GM23248 (cell line): ENCODE measurements at regions not wholly inside any gene's neighbourhood (a gene's known extent, or its start where the extent isn't known, plus 50 kb on each side); places are given as distances from the start of the nearest gene placed in this dataset.

ENCODE experiments used
- EZH2 ChIP-seq: fragments of 200-600 bp; sonication (generic); IDR thresholded peaks from 2 replicates; pipeline ENCODE4 v1.6.1; 2018; ENCODE audit warnings: antibody characterized with exemption, mild to moderate bottlenecking; ENCODE audit not compliant: insufficient read depth, poor library complexity, severe bottlenecking
- EZH2phosphoT487 ChIP-seq: fragments of 200-600 bp; sonication (generic); IDR thresholded peaks from 2 replicates; pipeline ENCODE4 v1.6.1; 2018; ENCODE audit warnings: antibody characterized with exemption, moderate library complexity, mild to moderate bottlenecking, low read depth; ENCODE audit not compliant: insufficient read depth

DNA sequence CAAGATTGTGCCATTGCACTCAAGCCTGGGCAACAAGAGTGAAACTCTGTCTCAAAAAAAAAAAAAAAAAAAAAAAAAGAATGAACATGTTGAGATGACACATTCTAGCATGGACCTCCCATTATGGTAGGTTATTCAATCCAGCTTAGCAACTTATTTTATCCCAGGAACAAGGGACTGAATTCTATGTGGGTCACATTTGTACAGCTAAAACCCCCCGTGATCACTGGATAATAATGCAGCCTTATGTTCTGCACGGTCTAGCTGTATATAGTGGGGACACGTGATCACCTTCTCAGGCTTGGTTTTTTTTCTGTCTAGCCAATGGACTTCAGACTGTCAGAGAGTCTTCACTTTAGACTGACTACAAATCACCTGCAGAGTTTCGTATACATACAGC lies 115.2 kb upstream of the FRG1 start:
- no peak for TF ChIP-seq EZH2
- no peak for TF ChIP-seq EZH2phosphoT487
